GM18868 (cell line): ENCODE measurements at regions not wholly inside any gene's neighbourhood (a gene's known extent, or its start where the extent isn't known, plus 50 kb on each side); places are given as distances from the start of the nearest gene placed in this dataset.

Experiments used
- ATAC-seq: cut with Tn5 transposase; IDR thresholded peaks from one replicate; pipeline ENCODE4 v1.9.1; 2021; ENCODE audit warnings: mild to moderate bottlenecking, moderate library complexity; ENCODE audit not compliant: unreplicated experiment

DNA sequence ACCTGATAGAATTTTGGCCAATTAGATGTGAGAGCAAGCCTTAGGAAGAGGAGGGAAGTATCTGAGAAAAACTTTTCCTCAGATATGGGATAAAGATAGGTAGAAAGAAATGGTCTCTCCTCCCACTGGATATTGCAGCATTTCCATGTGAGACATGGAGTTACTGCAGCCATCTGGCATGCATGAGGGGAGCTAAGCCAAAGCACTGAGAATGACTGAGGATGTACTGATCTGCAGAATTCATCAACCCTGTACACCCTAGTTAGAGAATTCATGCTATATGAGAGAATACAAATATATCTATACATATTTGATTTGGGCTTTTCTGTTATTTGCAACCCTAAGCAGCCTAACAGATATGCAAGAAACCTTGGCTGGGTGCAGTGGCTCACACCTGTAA is 52.5 kb upstream of the RPL34 start:
- ATAC-seq: no peak

DNA sequence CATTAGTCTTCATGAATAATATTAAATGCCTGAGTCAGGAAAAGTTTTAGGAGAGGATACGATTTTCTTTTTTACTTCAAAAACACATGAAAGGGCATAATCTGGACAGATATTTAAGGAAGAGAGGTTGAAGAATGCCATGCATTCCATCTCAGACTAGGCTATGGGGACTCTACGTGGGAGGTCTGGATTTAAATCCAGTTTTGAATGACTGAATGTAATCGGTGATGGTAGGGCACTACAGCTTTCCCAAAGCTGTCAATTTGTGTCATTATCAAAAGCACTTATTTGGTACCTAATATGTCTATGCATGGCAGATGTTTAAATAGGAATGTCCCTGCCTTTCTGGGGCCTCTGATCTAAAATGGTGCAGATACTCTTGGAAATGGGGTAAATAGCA is 59.3 kb upstream of the RPL34 start:
- no peak for ATAC-seq

DNA sequence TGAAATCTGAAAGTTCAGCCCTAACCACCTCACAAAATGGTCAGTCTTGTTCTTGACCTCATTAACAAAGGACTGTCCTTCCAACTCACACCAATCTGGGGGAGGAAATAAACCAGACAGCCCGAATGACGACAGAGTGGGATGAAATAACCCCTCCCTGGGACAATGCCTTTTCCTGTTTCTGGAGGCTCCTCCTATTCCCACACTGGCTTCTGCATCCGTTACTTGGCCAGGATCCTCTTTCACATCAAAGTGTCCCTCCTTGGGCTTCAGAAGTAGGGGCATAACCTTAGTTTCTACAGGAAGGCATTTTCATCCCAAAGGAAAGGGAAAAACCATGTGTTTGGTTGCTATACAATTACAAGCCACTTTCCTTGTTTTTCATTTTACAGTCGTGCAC is 59.8 kb upstream of the RPL34 start:
- ATAC-seq: no peak

DNA sequence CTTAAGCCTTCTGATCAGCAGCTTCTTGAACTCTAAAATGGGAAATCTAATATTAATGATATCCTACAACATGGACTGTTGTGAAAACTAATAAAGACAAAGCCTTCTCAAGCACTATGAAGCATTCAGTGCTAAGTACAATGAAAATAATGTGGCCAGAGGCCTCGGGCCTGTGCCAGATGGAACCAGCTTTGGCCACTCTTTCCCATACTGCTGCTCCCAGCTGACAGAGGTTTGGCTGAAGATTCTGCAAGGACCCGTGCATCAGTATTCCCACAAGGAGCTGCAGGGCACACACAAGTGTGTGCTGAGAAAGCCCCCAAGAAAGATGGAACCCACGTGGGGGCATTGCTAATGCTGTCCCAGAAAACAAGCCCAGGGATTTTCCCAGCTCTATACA is 60.5 kb upstream of the RPL34 start:
- no peak for ATAC-seq

DNA sequence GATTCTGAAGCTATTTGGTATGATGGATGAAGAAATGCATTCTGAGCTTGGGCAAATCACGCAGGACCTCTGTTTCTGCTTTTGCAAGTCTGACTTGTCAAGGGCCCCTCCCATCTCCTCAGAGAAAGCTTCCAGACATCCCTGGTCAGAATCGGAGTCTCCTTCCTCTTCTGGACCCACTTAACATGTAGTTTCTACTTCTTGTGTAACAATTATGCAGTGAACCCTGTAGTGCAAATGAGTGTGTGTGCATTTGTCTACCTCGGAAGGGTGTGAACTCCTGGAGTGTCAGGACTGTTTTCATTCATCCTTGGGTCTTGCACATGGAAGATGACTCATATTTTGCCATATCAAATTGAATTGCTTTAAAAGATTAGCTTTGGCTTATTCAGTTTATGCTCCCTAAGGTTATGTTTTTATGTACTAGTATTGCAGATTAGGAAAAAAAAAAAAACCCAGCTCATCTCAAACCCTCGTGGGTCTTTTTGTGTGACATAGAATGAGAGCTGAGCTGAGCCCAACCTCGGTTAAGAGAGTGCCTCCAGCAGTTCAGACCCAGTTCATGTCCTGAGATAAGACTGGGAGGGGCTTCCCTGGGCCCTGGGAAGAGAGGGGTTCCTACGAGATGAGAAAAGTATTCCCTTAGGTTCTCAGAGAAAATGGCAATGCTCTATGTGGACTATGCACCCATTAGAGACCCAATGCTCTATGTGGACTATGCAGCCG is 61.1 kb upstream of the RPL34 start:
- no peak for ATAC-seq

DNA sequence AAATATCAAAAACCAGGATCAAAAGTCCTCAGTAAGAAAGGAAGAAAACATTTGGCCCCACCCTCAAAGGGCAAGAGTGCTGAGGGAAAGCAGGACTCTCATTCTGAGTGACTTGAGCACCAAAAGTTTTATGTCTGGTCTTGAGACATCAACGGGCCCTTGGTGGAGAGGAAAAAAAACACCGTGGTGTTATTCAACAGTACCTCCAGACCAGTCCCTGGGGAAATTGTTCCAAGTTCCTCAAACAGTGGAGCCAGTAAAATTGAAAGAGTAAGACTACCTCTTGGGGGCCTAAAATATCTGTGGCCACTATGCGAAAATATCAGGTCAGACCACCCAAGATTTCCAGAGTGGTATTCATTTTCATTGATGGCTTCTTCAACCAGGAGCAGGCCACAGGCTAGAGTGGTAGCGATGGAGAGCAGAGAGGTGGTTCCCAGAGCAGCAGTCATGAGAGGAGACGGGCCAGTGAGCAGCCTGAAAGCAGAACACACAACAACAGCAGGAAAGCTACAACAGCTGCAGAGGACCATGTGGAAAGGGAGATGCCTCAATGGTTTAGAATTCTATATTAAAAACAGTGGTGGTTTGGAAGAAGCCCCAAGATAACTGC is 63.7 kb upstream of the RPL34 start:
- ATAC-seq: peak; percentile 79

DNA sequence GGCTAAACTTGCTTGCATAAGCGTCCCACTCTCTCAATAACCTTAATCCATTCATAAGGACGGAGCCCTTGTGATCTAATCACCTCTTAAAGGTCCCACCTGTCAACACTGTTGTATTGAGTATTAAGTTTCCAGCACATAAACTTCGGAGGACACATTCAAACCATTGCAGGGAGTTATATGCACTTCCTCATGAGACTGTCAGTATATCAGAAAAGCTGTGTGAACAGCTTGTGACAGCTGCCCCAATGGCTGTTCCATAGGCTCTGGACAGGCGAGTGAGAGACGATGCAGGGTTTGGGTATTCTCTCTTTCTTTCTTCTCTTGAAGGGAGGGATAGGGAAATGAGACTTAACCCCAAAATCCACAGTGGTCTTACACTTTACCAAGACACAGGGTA is 64.2 kb upstream of the RPL34 start:
- ATAC-seq: no peak

DNA sequence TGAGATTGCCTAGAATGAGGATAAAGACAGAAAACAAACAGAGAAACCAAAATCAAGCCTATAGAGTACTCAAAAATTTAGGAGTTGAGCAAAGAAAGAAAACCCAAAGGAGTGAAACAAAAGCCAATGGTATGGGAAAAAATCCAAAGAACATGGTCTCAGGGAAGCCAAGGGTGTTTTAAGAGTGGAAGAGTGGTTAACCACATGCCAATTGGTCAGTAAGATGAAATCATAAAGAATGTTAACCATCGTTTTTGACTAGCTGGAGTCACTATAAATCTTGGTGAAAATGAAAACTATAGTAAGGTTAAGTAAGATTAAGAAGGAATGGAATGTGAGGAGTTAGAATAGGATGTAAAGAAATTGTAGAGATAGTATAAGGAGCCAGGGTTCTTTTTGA is 64.7 kb upstream of the RPL34 start:
- no peak for ATAC-seq

DNA sequence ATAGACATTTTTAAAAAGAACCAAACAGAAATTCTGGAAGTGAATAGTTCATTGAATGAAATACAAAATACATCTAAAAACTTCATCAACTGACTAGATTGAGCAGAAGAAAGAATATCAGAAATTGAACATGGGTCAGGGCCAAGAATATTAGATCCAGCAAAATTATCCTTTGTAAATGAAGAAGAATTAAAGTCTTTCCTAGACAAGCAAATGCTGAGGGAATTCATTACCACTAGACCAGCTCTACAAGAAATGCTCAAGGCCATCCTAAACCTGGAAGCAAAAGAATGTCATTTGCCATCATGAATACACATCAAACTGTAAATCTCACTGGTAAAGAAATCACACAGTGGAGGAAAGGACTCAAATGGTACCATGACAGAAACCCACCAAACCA is 72.7 kb upstream of the RPL34 start:
- ATAC-seq: no peak

DNA sequence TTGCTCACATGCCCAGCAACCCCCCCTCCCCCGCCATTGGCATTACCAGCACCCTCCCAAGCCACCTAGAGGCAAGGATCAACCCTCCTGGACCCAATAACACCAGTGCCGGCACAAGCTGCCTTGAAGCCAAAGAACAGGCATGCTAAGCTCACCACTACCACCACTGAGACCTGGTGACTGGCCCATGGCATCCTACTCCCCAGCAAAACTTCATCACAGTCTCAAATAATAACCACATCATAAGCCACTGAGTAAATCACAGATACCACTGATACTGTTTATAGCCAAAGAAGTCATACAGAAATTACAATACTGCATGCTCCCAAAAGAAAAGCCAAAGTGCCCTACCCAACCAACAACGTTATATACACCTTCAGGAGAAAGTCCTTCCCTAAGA is 73.6 kb upstream of the RPL34 start:
- ATAC-seq: no peak

DNA sequence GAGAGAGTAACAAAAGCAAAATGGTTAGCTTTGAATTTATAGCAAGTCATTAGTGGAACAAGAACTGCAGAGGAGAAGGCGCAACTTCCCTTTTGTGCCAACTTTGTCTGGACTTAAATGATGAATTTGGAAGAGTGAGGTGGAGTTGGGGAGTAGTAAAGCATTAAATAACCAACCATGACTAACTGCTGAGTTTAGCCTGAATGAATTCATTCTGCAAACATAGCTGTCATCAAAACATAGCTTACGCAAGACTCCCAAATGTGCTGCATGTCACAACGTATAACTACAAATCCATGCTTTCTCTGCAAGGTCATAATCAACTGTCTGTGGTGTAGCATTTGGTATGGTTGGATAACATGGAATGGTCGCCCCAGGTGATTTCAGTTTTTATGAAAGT is 75.9 kb upstream of the RPL34 start:
- ATAC-seq: no peak

DNA sequence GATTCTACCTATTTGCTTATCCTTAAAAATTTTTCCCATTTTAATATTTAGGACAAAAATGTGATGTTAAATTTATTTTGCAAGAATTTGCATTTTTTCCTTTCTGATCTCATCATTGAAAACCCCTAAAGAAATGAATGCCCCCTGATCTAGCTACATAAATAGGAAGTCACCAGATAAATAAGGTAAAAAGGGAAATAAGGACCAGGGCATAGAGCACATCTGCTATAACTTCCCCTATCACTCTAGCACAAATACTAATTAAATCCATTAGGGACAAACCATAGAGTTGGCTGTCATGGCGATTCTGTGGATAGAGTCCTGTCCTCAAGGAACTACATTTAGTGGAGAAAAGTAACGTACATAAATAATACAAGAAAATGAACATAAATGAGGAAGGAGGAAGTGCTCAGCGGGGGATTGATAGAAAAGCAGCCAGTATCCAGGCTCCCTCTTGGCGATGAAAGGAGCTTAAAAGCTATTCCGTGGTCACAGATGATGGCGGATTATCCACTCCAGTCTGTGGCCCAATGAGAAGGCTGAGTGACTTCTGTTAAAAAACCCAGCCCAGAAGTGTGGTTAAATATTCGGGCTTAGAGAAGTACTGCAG is 76.9 kb upstream of the RPL34 start:
- ATAC-seq: no peak

DNA sequence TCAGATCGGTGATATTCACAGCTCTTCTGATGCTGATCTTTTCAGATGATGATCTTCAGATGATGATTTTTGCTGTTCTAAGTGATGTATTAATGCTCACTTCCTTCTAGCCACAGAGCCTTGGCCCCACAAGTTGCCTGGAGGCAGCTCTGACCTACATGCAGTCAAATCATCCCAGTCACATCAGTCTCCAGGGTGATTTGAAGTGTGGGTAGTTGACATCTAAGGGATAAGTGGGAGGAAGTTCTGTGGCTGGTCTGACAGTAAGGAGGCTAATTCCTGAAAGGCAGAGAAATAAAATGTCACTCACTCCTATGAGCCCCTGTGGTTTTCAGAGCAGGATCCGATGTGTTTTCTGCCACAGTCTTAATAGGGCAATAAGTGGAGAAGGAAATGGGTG is 79.8 kb upstream of the RPL34 start:
- ATAC-seq: no peak

DNA sequence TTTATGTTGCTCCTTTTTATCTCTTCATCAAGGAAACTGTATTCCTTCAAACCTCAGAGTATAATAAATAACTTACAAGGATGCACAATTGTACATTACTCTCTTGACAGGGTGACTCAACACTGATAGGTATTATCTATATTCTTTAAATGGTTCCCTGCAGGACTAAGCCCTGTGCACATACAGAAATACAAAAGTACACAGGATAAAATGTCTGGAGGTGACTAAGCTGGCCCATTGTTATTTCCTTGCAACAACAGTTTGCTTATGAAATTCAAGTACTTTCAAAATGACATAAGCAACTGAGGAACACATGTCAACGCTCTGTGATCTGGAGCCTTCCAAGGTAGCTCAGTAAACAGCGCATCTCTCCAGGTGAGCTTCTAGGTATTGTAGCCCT is 83.8 kb upstream of the RPL34 start:
- no peak for ATAC-seq

DNA sequence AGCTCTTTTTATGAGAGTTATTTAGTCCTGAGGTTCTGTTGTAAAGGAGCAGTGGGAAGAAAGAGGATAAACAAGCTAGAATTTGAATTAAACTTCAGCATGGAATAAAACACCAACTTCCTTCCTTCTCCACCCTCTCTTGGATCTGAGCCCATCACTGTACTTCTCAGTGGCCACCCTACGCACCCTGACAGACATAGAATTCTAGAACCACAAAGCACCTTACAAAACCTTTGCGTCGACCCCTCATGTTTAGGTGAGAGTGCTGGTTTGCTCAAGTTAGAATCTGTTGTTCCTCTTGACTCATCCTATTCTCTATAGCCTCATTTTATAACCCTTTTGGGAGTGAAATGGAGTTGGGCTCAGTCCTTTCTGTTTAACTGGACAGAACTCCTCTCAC is 84.6 kb upstream of the RPL34 start:
- no peak for ATAC-seq

DNA sequence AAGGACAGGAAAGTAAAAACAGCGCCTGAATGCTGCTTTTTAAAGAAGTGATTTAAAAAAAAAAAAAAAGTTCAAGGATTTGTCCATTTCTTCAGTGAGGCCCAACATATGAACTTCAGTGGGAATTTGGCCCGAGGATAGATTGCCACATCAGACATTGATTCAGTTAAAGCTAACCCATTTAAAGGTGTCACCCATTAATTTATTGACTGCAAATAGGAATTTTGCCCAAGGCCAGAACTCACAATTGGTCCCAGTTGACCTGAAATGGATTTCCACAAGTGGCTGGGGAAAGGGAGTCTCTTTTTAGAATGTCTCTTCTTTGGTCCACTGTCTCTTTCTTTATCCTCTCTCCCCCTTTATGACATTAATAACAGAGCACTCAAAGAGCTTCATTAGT is 86.5 kb upstream of the RPL34 start:
- no peak for ATAC-seq

DNA sequence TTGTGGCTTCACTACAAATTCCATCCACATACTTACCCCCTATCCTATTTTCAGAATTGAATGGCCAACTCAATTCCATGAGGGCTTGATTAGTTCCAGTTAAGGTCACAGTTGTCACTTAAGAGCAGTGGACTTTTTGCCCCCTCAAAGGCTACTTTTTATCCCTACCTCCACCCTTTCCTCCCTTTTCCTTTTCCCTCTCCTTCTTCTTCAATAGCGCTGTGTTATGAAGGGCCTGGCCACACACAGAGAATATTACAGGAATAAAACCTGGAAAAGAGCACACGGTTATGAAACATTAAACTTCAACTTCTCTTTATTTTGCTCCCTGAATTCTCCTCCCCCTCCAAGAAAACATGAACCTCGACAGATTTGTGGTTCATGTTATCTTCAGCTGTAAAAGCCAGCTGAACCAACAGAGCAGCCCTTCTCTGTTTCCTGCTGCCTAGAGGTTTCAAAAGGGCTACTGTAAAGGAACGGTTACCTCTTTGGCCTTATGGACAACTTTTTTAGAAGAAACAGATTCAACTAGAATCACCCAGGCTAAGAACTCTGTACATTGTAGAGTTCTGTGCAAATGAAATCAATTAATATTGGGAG is 87.0 kb upstream of the RPL34 start:
- no peak for ATAC-seq

DNA sequence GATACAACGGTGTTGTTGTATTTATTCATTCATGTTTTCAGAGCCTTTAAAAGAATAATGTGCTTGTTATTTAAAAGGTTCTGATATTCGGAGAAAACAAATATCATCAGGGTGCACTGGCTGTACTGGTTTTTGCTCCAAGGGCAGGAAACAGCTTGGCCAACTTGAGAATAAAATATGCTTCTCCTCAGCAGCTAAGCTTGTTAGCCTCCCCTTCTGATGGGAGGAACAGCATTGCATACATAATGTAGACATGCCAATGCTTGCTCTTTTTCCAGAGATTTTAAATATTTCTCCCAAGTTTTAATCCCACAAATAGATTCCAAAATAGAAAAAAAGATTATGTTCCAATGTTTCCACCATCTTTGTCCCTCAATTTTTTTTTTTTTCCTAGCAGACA is 87.6 kb upstream of the RPL34 start:
- ATAC-seq: no peak

DNA sequence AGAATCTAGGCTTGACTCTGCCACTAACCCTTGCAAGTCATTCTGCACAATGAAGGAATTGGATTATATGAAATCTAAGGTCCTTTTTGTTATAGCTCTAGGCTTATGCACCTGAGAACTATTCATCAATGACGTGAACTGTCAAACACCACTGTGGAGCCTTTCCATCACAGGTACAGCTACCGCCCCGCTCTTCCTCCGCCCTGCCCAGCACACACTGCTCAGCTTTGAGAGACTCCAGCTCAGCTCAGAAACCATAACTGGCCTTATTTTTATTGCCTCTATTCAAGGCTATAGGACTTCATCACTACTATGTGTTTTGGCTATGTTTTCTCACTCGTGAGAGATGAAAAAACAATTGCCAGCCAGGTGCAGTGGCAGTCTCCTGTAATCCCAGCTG is 88.2 kb upstream of the RPL34 start:
- ATAC-seq: no peak

DNA sequence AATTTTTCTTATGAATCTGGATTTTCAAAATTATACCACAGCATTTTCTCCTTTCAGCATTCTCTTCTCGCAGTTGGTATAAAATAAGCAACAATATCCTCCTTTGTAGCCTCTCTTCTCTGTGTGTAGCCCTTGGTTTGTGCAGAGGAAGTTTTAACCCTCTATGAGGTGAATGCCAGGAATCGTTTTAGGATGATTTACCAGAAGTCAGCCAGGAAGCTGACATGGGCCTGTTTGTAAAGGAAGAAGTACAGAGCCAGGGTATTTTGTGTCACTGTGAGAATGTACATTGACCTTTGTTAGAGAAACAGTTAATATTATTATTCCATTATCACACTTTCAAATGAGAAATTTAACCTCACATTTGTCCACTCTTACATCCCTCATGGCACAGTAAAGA is 88.9 kb upstream of the RPL34 start:
- ATAC-seq: no peak

DNA sequence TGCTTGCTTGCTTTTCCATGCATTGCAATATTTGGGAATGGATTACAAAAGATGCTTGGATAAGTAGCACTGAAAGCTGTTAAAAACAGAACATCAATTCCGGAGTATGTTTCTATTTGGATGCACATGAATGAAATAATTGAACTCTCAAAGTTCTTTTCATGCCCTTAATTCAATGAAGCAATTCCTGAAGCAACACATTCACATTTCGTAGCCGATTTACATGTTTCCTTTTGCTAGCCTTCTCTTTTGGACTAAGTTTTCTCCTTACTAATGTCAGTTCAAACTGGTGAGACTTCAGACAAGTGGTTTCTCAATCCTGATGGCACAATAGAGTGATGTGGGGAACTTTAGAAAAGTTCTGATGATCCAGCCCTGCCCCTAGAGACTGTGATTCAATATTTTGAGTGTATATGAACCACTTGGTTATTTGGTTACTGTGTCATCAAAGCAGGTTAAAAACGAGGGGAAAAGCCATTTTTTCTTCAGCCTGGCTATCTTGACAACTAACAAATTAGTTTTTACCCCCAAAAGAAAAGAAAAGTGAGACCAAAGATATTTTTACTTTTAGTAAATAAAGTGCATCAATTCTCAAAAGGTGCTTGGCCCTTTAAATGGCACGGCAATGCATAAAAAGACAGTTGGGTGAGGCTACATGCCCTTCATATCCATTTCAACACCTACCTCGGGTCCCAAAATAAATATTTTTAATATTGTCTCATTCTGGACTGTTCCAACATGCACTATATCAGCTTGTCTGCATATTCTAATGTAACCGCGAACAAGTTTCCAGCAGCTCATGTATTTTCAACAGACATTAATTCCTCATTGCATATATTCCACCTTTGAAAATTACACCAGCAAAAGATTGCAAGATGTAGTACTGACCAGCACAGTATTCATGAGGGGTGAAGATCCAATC is 90.1 kb upstream of the RPL34 start:
- no peak for ATAC-seq
